H1 (cell line): ENCODE measurements at regions not wholly inside any gene's neighbourhood (a gene's known extent, or its start where the extent isn't known, plus 50 kb on each side); places are given as distances from the start of the nearest gene placed in this dataset.

ENCODE experiments used
- CTCF ChIA-PET: fragments of 300-600 bp; sonication (Branson Sonifier 250); formaldehyde crosslinking; loops from one replicate; lab custom pipeline; 2021; ENCODE audit not compliant: partially characterized antibody; lab: Charles Lee
- POLR2A ChIA-PET: fragments of 300-600 bp; sonication (Branson Sonifier 250); formaldehyde crosslinking; loops from one replicate; lab custom pipeline; 2021; ENCODE audit warnings: inconsistent platforms; ENCODE audit not compliant: partially characterized antibody; lab: Charles Lee
- DNase-seq, 2 experiments: peaks; one replicate each; pipeline versions ENCODE4 v3.0.0 to v3.0.0-alpha.2; 2010 to 2022; ENCODE audit warnings: low spot score in 2 of 2, low read depth in 1 of 2, mixed read lengths in 1 of 2
- FAIRE-seq: peaks from 2 replicates; lab custom pipeline; 2011; peaks lifted over from hg19 to GRCh38; lab: Jason Lieb, UNC
- H2AFZ ChIP-seq: 2 replicates; pipeline ENCODE4 v1.8.1; 2012; ENCODE audit warnings: low read length, inconsistent platforms
- H2AK5ac ChIP-seq: 2 replicates; pipeline ENCODE4 v1.6.1; 2013; ENCODE audit warnings: low read depth, low read length
- H2BK120ac ChIP-seq: replicated peaks from 2 replicates; pipeline ENCODE3; 2013; ENCODE audit warnings: low read depth, low read length, inconsistent platforms
- H2BK12ac ChIP-seq: 2 replicates; pipeline ENCODE4 v1.6.1; 2013; ENCODE audit warnings: low read depth, low read length
- H2BK15ac ChIP-seq: 2 replicates; pipeline ENCODE4 v1.6.1; 2013; ENCODE audit warnings: low read length
- H2BK20ac ChIP-seq: 2 replicates; pipeline ENCODE4 v1.6.1; 2013; ENCODE audit warnings: low read length
- H2BK5ac ChIP-seq: 2 replicates; pipeline ENCODE4 v1.6.1; 2013; ENCODE audit warnings: low read depth, low read length
- H3K14ac ChIP-seq: 2 replicates; pipeline ENCODE4 v1.6.1; 2013; ENCODE audit warnings: inconsistent platforms; ENCODE audit not compliant: insufficient read length
- H3K18ac ChIP-seq: 2 replicates; pipeline ENCODE4 v1.6.1; 2013; ENCODE audit warnings: low read length; ENCODE audit errors: extremely low read depth
- H3K23ac ChIP-seq: 2 replicates; pipeline ENCODE4 v1.6.1; 2013; ENCODE audit warnings: inconsistent platforms; ENCODE audit not compliant: insufficient read length
- H3K23me2 ChIP-seq: 2 replicates; pipeline ENCODE4 v1.6.1; 2013; ENCODE audit warnings: low read depth, low read length
- H3K27ac ChIP-seq: 2 replicates; pipeline ENCODE4 v1.6.1; 2011; ENCODE audit warnings: low read depth, low read length, inconsistent platforms
- H3K27me3 ChIP-seq, 4 experiments: replicated peaks in 1 of 4; 1 replicate in 1 of 4; 2 replicates in 3 of 4; pipeline versions ENCODE4 v1.6.1 to v1.8.1; 2011 to 2013; ENCODE audit warnings: low read length in 3 of 4, mild to moderate bottlenecking in 3 of 4, inconsistent platforms in 2 of 4, mixed read lengths in 2 of 4, moderate library complexity in 1 of 4; ENCODE audit not compliant: control insufficient read depth in 3 of 4, insufficient read depth in 3 of 4; ENCODE audit errors: extremely low read depth in 1 of 4
- H3K36me3 ChIP-seq, 4 experiments: 2 replicates each; pipeline versions ENCODE4 v1.6.1 to v1.8.1; 2011 to 2013; ENCODE audit warnings: mild to moderate bottlenecking in 4 of 4, low read length in 3 of 4, moderate library complexity in 2 of 4, control low read depth in 1 of 4, inconsistent platforms in 1 of 4; ENCODE audit not compliant: insufficient read depth in 4 of 4, control insufficient read depth in 2 of 4
- H3K4ac ChIP-seq: replicated peaks from 2 replicates; pipeline ENCODE3; 2013; ENCODE audit warnings: low read length, low read depth, mixed read lengths, inconsistent platforms; ENCODE audit not compliant: insufficient read length
- H3K4me1 ChIP-seq, 4 experiments: replicated peaks in 1 of 4; 1 replicate in 1 of 4; 2 replicates in 3 of 4; pipeline versions ENCODE4 v1.6.1 to v1.8.1; 2011 to 2013; ENCODE audit warnings: low read length in 3 of 4, inconsistent platforms in 2 of 4, mixed read lengths in 1 of 4; ENCODE audit not compliant: insufficient read depth in 4 of 4, control insufficient read depth in 3 of 4
- H3K4me2 ChIP-seq, 2 experiments: 2 replicates each; pipeline versions ENCODE4 v1.6.1 to v1.8.1; 2011 to 2013; ENCODE audit warnings: low read depth in 2 of 2, low read length in 2 of 2, control low read depth in 1 of 2, inconsistent platforms in 1 of 2, mild to moderate bottlenecking in 1 of 2; ENCODE audit not compliant: insufficient read depth in 1 of 2
- H3K4me3 ChIP-seq, 4 experiments: fragments of 200-600, 300-600 bp in 1 of 4; sonication (generic), shearing (Covaris generic), sonication (Bioruptor Twin) in 1 of 4; 2 replicates each; pipeline versions ENCODE4 v1.5.1 to v1.8.1; 2011 to 2016; ENCODE audit warnings: low read length in 4 of 4, low read depth in 3 of 4, control low read depth in 2 of 4, inconsistent platforms in 2 of 4, mild to moderate bottlenecking in 2 of 4, mixed read lengths in 1 of 4, moderate library complexity in 1 of 4; ENCODE audit not compliant: insufficient read depth in 2 of 4; ENCODE audit errors: extremely low read depth in 1 of 4
- H3K56ac ChIP-seq: replicated peaks from 2 replicates; pipeline ENCODE3; 2013; ENCODE audit warnings: low read depth, mild to moderate bottlenecking, mixed read lengths, low read length, inconsistent platforms; ENCODE audit not compliant: insufficient read length
- H3K79me1 ChIP-seq: 2 replicates; pipeline ENCODE4 v1.6.1; 2013; ENCODE audit warnings: low read depth, low read length, control low read depth
- H3K79me2 ChIP-seq, 2 experiments: 2 replicates each; pipeline versions ENCODE4 v1.6.1 to v1.8.1; 2012 to 2013; ENCODE audit warnings: low read length in 2 of 2, mild to moderate bottlenecking in 2 of 2, inconsistent platforms in 1 of 2; ENCODE audit not compliant: insufficient read depth in 2 of 2, control insufficient read depth in 1 of 2
- H3K9ac ChIP-seq, 4 experiments: replicated peaks in 1 of 4; 1 replicate in 1 of 4; 2 replicates in 3 of 4; pipeline versions ENCODE4 v1.6.1 to v1.8.1; 2011 to 2013; ENCODE audit warnings: low read depth in 3 of 4, low read length in 3 of 4, control low read depth in 2 of 4, mild to moderate bottlenecking in 2 of 4, moderate library complexity in 2 of 4, inconsistent platforms in 1 of 4; ENCODE audit errors: extremely low read depth in 1 of 4
- H3K9me3 ChIP-seq, 2 experiments: 2 replicates each; pipeline versions ENCODE4 v1.6.1 to v1.8.1; 2012 to 2013; ENCODE audit warnings: mild to moderate bottlenecking in 2 of 2, moderate library complexity in 2 of 2, control low read depth in 1 of 2, inconsistent platforms in 1 of 2, low read depth in 1 of 2, low read length in 1 of 2, mixed read lengths in 1 of 2; ENCODE audit not compliant: insufficient read depth in 2 of 2
- H4K20me1 ChIP-seq, 2 experiments: replicated peaks in 1 of 2; 2 replicates each; pipeline versions ENCODE3 to v1.8.1; 2011 to 2013; ENCODE audit warnings: inconsistent platforms in 2 of 2, low read length in 2 of 2, mild to moderate bottlenecking in 1 of 2; ENCODE audit not compliant: insufficient read depth in 2 of 2, control insufficient read depth in 1 of 2
- H4K5ac ChIP-seq: 2 replicates; pipeline ENCODE4 v1.6.1; 2013; ENCODE audit warnings: low read length, low read depth, mixed read lengths, inconsistent platforms; ENCODE audit not compliant: insufficient read length
- H4K8ac ChIP-seq: 2 replicates; pipeline ENCODE4 v1.8.0; 2013; ENCODE audit warnings: mild to moderate bottlenecking, moderate library complexity, low read length, inconsistent platforms; ENCODE audit not compliant: insufficient read depth; ENCODE audit errors: extremely low read depth
- H4K91ac ChIP-seq: replicated peaks from 2 replicates; pipeline ENCODE3; 2013; ENCODE audit warnings: low read length, mixed read lengths, inconsistent platforms; ENCODE audit not compliant: insufficient read length
- CREB1 ChIP-seq: IDR thresholded peaks from 2 replicates; pipeline ENCODE4 v1.6.1; 2012; ENCODE audit warnings: inconsistent platforms
- CTCF ChIP-seq, 3 experiments: IDR thresholded peaks; 1 replicate in 2 of 3; 2 replicates in 1 of 3; pipeline versions ENCODE4 v1.5.1 to v1.6.1; 2011; ENCODE audit warnings: low read length in 3 of 3, mild to moderate bottlenecking in 3 of 3, inconsistent platforms in 2 of 3, low read depth in 1 of 3, moderate library complexity in 1 of 3; ENCODE audit not compliant: insufficient read depth in 1 of 3; ENCODE audit errors: control extremely low read depth in 1 of 3
- FOSL1 ChIP-seq: IDR thresholded peaks from 2 replicates; pipeline ENCODE4 v1.6.1; 2011; ENCODE audit warnings: mild to moderate bottlenecking, low read depth, low read length, moderate library complexity; ENCODE audit not compliant: insufficient read depth
- RAD21 ChIP-seq, 2 experiments: IDR thresholded peaks in 1 of 2; conservative IDR thresholded peaks in 1 of 2; 2 replicates each; pipeline ENCODE4 v1.6.1; 2011; ENCODE audit warnings: low read depth in 2 of 2, low read length in 2 of 2, improper control_type of control experiment in 1 of 2, inconsistent platforms in 1 of 2, mild to moderate bottlenecking in 1 of 2, moderate library complexity in 1 of 2
- WGBS, 2 experiments: shearing (Covaris generic) in 1 of 2; methylation state at CpG; one replicate each; pipeline versions ENCODE4 v1.1.6 to v1.1.7; 2013 to 2015; ENCODE audit warnings: low lambda C conversion rate in 2 of 2, mixed read lengths in 2 of 2, inconsistent platforms in 1 of 2, low coverage in 1 of 2, missing lambda C conversion rate in 1 of 2; ENCODE audit not compliant: insufficient replicate concordance in 2 of 2, insufficient coverage in 1 of 2, insufficient read length in 1 of 2; ENCODE audit errors: extremely low coverage in 1 of 2, missing lambda C conversion rate in 1 of 2; 5-methylcytosine and 5-hydroxymethylcytosine counted together

GRCh38 chr9:110006657-110007056 lies 201.3 kb downstream of the C9orf152 start:
- H2BK5ac ChIP-seq, result no peak overlapping the region
- DNase-seq (no peak), FAIRE-seq (no peak)
- ChIA-PET CTCF (interaction anchor here (0.6 to 2.7 kb wide), 16 partner anchors 9 to 857 kb away, joined by 3 to 16 read pairs (median 4); no protein-coding TSS in a partner anchor), POLR2A (interaction anchor here (0.6 to 1.4 kb wide), 3 partner anchors 9 to 1087 kb away, joined by 3 to 5 read pairs (median 4); no protein-coding TSS in a partner anchor)
- no peak overlapping the region for H3K56ac ChIP-seq
- no peaks in the 10 kb centered on the region; a peak in 2 of 7 replicates for H3K4me1 ChIP-seq
- H3K4me2 ChIP-seq, result no peak overlapping the region
- H3K4me3 ChIP-seq, result no peak overlapping the region
- H2AK5ac ChIP-seq, result no peak overlapping the region
- H3K23ac ChIP-seq, result no peak overlapping the region
- H2BK20ac ChIP-seq, result no peak overlapping the region
- no peak overlapping the region for H2BK12ac ChIP-seq
- no peak overlapping the region for H4K5ac ChIP-seq
- no peak overlapping the region for H3K9ac ChIP-seq
- no peaks in the 10 kb centered on the region for H3K23me2 ChIP-seq
- 78% methylated on average over 2 of the region's 2 CpGs; no CpG with 5 or more reads in 1 of the 2 experiments for WGBS, 2 experiments
- no peaks in the 10 kb centered on the region for H3K79me2 ChIP-seq
- no peak overlapping the region for H2AFZ ChIP-seq
- H3K27me3 ChIP-seq, result no peaks in the 10 kb centered on the region
- H3K27ac ChIP-seq, result no peak overlapping the region
- peak in 1 of 3 experiments; percentile 33; a peak in 2 of 4 replicates for TF ChIP-seq CTCF (IDR thresholded peaks at IDR 0.05; ENCODE audit: control extremely low read depth in 1 of 3, insufficient read depth in 1 of 3, low read depth in 1 of 3, low read length in 3 of 3)
- no peak for TF ChIP-seq FOSL1
- no peak for TF ChIP-seq CREB1
- TF ChIP-seq RAD21 (IDR thresholded peaks at IDR 0.05 in 1 of 2, conservative IDR thresholded peaks at IDR 0.05 in 1 of 2; ENCODE audit: low read depth in 2 of 2, low read length in 2 of 2), result peak in 1 of 2 experiments; percentile 39; a peak in 2 of 4 replicates
- TF ChIP-seq, all 59 proteins: peak for 2
- Histone ChIP-seq H3K18ac (no peak overlapping the region), H4K20me1 (no peaks in the 10 kb centered on the region), H4K91ac (no peak overlapping the region), H3K9me3 (peaks cover 3 to 6% of the 10 kb centered on the region in 2 experiments; a peak in 3 of 4 replicates), H3K14ac (no peak overlapping the region), H2BK15ac (no peak overlapping the region), H4K8ac (no peak overlapping the region), H3K36me3 (no peaks in the 10 kb centered on the region), H3K4ac (no peak overlapping the region), H3K79me1 (no peaks in the 10 kb centered on the region), H2BK120ac (no peak overlapping the region)
